GM18499 (cell line): ENCODE measurements at regions not wholly inside any gene's neighbourhood (a gene's known extent, or its start where the extent isn't known, plus 50 kb on each side); places are given as distances from the start of the nearest gene placed in this dataset.

ENCODE experiments used
- ATAC-seq: cut with Tn5 transposase; IDR thresholded peaks from one replicate; pipeline ENCODE4 v1.9.1; 2021; ENCODE audit warnings: moderate number of reproducible peaks; ENCODE audit not compliant: insufficient read depth, unreplicated experiment

DNA sequence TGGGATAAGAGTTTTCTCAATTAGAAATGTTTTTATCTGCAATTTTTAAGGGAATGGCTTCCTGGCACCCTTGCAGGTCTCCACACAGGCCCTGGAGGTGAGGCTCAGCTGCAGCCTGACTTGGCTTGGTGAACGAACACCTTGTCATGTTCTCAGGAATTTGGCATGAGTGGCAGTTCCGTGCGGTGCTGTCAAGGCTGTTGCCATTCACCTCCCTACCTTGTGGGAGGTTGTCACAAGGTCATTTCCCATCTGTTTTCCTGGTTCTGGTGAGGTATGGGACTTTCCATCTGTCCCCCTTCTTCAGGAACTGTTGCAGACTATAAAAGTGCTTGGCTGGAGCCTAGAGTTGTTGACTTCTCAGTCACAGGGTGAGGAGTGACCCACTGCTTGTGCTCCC is 82.9 kb downstream of the ELOVL4 start:
- no peak for ATAC-seq

DNA sequence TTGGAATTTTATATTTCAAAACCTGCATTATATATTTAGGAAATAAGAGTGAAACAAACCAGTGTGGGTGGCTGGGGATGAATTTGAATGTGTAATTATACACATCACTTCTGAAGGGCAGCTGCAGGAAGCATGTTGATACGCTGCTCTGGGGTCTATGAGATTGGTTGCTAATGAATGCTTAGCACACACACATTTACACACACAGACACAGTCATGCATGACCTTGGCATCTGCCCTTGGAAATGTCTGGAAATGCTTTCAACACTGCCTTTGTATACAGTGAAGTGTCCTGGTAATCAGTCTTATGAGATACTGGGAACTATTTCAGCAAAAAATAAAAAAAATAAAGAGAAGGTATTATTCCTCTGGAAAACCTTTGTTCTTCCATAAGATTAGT is 83.4 kb downstream of the ELOVL4 start:
- no peak for ATAC-seq

DNA sequence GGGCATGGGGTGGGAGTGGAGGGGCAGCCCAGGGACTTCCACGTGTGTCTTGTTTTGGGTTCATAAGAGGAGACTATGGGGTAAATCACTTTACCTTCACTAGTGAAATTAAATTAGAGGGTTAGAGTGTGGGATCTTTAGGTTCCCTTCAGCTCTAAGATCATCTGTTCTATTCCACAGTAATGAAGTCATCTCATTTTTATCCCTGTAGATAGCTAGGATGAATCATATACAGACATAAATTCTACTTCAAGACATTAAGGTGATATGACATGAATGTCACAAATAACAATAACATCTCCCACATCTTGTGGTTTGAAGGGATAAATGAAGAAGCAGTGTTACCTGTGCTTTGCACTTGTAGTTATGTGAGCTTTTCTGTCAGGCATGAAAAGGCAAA is 83.8 kb downstream of the ELOVL4 start:
- ATAC-seq: no peak

DNA sequence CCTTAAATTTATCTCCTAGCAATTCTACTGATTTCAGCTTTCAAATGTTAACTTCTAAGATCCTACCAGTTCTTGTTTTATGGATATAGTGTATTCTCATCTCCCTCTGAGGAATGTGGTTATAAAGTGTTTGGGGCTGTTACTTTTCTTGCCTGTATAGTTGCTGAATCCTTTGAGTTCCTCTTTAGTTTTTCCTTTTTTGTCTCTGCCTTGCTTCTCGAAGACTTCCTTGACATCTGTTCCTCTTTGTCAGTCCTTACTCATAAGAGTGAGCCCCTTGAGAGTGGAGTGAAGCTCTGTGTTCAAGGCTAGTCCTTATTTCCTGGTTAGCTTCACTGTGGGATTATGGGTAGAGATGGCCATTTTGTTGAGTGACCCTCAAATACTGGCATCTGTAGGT is 84.6 kb downstream of the ELOVL4 start:
- no peak for ATAC-seq

DNA sequence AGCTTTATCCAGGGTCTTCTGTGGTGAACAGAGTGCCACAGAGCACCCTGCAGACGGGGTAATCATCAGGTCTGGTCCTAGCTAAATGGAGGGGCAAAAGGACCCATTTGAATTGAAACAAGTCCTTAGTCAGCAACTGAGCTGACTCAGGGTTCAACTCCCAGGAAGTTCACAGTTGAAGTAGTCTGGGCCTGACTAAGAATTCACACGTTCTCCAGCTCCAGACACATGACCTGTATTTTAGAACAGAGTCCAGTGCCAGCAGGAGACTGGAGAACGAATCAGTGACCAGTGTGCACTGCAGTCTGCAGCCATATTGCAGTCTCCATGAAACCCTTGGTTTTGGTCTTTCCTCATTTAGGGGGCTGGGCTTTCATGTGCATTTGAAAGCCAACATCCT is 85.2 kb downstream of the ELOVL4 start:
- no peak for ATAC-seq

DNA sequence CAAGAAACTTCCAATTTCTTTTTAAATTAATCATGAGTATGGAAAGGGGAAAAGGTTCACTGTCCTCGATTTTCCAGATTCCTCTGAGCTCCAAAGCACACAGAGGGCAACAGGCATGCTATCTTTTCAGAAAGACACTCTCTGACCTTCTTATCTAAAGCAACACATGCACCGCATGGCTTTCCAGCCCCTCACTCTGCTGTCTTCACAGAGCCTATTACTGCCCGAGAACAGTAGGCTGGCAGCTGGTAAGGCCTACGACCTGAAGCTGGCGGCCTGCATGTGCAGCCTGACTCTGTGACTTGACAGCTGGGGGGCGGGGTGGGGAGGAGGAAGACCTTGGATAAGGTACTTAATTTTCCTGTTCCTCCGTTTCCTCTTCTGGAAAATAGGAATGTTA is 86.3 kb downstream of the ELOVL4 start:
- ATAC-seq: no peak

DNA sequence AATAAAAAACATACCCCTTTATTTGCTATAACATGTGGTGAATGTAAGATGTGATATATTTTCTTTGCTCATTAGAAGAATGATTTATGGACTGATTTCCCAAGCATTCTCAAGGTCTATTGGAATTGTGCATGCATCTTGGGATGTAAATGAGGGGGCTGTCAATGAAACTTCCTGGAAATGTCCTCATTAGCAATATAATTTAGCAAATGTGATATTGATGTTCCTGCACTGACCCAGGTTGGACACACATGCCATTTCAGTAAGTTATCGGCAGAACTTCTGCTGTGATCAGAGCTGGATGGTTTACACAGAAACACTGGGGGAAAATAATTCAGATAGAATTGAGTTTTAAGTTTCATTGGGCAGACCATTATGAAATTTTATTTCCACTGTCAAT is 99.9 kb downstream of the ELOVL4 start:
- no peak for ATAC-seq

DNA sequence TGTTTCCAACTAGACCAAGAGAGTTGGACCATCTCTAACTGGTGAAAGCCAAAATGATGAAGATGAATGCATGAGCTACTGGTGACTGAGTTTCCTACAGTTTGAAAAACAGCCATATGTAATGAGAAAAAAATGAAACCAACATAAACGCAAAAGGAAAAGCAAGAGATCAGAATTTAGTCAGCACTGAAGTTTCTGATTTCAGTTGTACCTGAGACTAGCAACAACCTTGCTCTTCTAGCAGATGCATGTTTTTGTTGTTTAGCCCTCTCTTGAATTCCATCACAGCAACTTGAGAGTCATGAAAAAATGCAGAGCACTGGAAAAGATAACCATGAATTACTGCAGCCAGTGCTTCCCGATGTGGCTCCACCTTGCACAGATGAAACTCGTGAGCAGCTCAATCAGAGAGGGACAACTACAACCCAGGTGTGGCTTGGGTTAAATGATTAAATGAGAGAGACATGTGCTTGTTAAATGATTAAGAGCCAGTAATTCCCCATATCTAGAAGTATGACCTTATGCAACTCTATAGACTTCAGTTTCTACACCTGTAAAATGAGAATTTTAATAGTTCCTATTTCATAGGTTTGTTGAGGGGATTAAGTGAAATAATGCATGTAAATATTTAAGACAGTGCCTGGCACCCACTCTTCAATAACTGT is 104.8 kb downstream of the ELOVL4 start:
- ATAC-seq: no peak

DNA sequence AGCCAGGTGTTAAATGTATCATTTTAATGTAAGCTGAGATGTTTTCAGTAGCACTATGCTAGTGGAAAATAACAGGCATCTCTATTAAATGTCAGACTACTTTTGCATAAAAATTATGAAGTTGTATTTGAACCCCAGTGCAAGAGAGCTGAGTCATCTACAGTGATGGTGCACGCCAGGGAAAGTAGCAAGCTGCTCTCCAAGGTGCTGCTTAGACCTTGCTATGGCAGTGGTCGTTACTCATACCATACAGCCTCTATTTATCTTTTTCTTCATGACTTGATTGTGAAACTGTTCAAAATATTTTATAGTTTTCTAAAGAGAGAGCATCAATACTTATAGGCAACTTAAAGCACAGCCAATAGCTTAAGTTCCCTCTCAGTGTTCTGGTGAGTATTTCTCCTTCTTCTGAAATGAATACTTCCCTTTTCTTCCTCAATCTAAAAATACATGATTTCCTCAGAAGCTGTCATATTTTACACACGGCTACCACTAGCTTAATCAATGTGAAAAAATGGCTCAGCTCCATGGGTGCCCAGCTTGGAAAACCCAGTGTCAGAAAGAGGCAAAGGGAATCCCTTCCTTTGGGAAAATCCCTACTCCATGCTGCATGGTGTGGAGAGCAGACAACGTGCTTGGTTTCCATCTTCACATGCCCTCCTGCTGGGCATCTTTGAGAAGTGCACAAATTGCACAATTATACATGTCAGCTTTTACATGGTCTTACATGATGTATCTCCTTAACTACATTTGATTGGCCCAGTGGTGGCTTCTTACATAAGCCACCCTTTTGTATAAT is 105.6 kb downstream of the ELOVL4 start:
- ATAC-seq: no peak

DNA sequence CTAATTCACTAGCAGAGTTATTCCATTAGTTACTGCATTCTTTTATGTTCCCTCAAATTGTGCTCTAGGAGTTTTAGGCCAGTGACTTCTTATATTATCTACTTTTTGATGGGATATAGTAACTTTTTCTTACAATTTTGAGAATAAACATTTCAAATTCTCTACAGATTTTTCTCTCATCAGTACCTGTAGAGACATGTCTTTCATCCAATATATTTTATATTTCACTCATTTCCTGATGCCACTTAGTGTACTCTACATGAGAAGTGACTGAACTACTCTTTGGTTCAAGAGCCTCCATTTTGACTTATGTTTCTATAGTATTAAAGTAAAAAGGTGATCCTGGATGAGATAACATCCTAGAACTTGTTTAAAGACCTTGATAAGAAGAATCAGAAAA is 108.5 kb downstream of the ELOVL4 start:
- ATAC-seq: no peak

DNA sequence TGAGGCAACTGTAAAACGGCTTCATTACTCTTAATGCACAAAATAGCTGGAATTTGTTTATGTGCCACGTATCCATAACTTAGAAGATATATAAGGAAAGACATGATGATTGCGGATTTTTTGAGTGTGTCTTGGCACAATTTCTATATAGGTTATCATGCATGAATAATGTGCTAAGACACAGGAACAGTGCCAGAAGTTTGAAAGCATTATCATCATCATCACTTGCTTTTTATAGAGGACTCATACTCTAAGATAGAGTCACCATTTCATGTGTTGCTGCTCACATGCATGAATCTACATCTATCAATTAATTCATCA is 113.4 kb downstream of the ELOVL4 start:
- ATAC-seq: no peak

DNA sequence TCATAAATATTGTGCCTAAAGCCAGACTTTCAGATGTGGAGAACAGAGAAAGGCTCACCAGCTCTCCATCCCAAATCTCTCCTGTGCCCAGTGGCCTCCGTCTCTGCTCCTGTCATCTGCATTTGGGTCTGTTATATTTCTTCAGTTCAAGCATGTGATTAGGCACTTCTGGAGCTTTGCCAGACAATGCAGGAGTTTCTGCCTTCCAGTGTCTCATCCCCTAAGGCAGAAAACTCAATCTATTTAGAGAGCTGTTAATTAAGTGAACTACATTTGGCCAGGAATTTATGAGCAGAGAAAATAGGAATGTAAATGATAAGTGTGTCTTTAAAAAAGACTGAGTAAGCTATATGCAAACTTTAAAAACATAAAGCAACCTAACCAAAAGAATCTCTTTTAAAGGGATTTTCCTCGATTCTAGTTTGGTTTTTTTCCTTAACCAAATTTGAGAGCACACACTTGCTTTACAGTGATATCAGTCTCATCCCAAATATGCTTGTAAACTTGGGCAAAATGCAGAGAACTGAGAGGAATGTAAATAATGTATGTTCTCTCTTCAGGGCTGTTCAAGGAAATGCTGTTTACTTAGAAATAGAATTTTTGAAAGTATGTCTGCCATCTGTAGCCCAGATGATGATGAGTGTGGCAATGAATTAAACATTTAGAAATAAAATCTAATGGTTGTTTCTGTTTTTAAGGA is 113.9 kb downstream of the ELOVL4 start:
- no peak for ATAC-seq

DNA sequence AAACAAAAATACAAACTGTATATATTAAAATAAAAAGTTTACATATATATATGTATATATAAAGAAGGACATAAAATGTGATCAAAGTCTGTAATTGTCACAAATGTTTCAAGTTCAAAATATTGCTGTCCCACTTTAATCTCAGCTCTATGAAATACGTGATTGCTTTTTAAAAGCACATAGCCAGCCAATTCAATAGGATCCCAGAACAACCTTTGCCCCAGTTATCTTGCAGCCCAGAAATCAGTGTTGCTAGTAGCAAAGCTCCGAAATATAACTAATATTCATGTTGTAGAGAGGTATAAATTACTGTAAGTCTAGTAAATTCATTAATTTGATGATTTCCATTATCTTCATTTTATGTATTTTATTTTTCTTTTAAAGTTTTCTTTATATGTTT is 114.6 kb downstream of the ELOVL4 start:
- no peak for ATAC-seq

DNA sequence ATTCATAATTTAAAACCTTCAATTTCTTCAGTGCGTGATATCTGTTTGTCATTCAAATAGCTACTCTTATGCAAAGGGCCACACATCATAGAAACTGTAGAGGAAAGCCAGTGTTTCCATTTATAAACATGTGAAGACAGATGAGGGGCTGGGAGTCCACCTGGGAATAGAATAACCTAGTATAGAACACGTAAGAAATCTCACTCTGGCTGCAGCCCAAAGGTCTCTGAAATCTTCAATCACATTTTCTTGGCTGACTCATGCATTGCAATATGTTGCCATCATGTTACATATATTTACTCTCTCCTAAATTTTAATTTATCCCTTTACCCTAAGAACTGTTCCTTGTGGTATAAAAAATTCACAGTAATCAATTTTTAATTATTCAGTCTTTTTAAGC is 123.2 kb downstream of the ELOVL4 start:
- ATAC-seq: no peak

DNA sequence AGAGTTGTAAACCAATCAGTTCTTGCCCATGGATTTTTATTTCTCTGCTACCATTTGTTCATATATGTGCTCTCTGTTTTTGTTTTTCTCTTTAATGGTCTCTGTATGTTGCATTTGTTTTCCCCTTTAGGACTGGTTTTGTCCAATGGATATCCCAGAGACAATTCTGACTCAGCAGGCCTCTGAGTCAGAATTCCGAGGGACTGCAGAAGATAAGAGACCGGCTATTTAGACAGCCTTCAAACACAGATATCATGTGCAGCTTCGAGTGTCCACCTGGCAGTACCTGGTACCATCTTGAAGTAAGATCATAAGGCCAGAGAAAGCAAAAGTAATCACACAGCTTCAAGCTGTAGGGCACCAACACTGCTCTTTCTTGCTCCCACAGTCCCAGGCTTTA is 125.5 kb downstream of the ELOVL4 start:
- ATAC-seq: no peak

DNA sequence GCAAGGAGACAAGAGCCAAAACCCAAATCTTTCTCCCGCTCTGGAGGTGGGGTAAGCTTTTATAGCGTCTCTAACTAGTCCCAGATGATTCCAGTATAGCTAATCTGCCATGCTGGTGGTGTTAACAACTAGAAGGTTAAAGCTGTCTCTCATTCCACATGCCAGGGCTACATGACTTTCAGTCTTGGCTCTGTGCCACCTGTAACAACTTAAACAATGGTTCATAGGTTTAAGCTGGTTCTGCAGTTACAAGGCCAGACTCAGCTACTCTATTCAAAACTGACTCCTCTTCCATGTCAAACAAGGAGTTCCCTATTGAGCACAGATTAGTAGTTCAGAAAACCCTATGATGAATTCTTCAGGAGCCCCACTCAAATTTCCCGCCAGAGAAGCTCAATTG is 128.9 kb downstream of the ELOVL4 start:
- no peak for ATAC-seq

DNA sequence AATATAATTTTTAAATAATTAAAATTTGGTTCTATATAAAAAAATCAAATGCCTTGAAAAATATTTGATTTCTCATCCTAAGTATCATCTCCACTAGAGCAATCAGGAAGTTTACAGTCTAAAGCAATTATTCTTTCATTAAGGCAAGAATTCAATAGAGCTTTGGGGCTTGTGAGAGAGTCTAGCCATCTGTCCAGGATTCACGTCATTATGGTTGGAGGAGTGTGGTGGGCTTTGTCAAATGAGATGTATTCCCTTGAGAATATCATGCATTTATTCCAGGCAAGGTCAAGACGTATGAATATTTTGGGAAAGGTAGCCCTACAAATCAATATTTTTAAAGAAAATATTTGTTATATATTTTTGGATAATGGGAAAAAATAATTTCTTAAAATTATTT is 132.4 kb downstream of the ELOVL4 start:
- no peak for ATAC-seq

DNA sequence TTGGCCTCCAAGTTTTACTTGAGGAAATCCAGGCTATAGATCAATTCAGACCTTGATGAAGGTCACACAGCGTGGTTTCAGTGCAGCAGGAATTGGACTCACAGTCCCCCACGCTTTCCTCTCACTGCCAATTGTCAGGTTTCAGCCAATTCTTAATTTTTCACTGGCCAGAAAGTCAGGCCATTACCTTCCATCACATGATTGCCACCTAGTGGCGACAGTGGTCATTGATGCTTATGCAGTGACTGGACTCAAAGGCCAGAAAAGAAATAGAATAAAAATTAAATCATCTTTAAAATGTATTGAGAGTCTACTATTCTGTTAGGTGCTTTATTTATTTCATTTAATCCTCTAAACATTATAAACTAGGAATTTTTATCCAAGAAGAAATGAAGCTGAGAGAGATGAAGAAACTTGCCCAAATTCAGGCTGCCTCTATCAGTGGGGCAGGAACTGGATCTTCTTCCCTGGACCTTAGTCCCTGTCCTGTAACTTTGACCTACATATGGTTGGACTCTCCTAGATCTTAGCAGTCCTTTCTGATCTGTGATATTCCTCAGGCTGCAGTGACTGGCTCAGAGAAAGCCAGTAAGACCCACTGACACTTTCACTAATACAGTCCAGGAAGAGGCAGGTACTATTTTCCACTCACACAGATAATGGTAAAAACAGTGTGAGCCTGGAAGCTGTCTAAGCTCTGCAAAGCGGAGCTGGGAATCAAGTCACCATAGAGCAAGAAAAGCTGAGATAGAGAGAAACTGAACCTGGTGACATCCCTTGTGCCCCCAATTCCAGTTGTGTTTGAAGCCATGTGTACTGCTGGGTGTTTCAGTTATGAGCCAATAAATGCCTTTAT is 133.3 kb downstream of the ELOVL4 start:
- ATAC-seq: peak; percentile 91

DNA sequence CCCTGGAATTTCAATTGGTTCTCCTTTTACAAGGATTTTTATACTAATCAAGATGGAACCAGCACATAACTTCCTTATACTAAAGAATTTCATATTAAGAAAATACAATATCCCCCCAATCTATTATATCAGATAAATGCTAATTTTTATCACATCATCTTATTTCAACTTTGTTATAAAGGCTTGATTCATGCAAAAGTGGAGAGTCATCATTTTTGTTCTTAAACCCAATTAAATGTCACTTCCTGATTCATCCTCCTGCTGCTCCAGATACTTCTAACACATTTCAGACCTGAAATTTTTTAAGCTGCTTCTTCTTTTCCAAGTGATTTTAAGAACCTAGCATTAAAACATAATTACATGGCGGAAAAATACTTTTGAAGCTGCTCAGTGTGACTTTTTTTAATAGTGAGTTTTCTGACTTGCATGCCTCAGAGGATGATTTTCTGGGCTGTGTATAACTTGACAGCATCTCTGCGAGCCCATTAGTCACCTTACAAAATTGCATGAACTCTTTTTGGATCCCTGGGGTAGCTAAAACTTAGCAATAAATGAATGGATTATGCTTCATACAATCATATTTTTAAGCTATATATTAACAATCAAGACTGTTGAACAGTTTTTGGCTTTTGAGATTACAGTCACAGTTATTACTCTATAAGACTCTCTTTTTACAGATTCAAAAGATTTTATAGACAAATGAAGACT is 134.1 kb downstream of the ELOVL4 start:
- ATAC-seq: no peak

DNA sequence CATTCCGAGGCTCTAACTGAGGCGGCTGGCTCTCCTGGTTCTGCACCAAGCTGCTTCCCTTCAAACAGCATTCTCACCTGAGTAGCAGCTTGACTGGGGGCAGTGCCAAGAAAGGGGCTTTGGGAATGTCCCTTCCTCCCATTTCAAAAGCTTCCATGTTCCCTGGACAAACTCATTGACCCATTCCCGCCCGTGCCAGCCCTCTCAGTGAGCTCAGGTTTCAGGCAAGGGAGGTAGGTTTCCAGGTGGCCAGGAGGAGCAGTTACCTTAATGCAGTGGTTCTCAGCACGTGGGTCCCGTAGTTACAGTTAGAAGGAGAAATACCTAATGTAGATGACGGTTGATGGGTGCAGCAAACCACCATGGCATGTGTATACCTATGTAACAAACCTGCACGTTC is 135.2 kb downstream of the ELOVL4 start:
- ATAC-seq: no peak
